IPS-11a (cell line): ENCODE measurements at regions not wholly inside any gene's neighbourhood (a gene's known extent, or its start where the extent isn't known, plus 50 kb on each side); places are given as distances from the start of the nearest gene placed in this dataset.

ENCODE experiments used
- H3K4me3 ChIP-seq: one replicate; pipeline ENCODE4 v1.5.1; 2013; ENCODE audit warnings: low read depth, low read length, control low read depth

- no peak overlapping the region for H3K4me3 ChIP-seq
Observed at GRCh38 chr3:174398761-174399160, 460.4 kb upstream of the NAALADL2 start.

- no peak overlapping the region for H3K4me3 ChIP-seq
Observed at GRCh38 chr3:174403831-174404230, 455.3 kb upstream of the NAALADL2 start.

- no peak overlapping the region for H3K4me3 ChIP-seq
Observed at GRCh38 chr3:174408310-174408709, 450.8 kb upstream of the NAALADL2 start.

- H3K4me3 ChIP-seq: no peak overlapping the region
Observed at GRCh38 chr3:174409086-174409743, 449.9 kb upstream of the NAALADL2 start.

- H3K4me3 ChIP-seq: no peak overlapping the region
Observed at GRCh38 chr3:174413062-174413912, 445.8 kb upstream of the NAALADL2 start.

GRCh38 chr3:174414902-174415301 is 444.2 kb upstream of the NAALADL2 start:
- no peak overlapping the region for H3K4me3 ChIP-seq

- H3K4me3 ChIP-seq: no peak overlapping the region
Observed at GRCh38 chr3:174417573-174417972, 441.6 kb upstream of the NAALADL2 start.

- no peak overlapping the region for H3K4me3 ChIP-seq
Observed at GRCh38 chr3:174419216-174419615, 439.9 kb upstream of the NAALADL2 start.

GRCh38 chr3:174423936-174424335 is 435.2 kb upstream of the NAALADL2 start:
- no peak overlapping the region for H3K4me3 ChIP-seq

- no peak overlapping the region for H3K4me3 ChIP-seq
Observed at GRCh38 chr3:174424656-174425055, 434.5 kb upstream of the NAALADL2 start.

- H3K4me3 ChIP-seq: no peak overlapping the region
Observed at GRCh38 chr3:174425422-174425821, 433.7 kb upstream of the NAALADL2 start.

GRCh38 chr3:174430986-174431385 is 428.1 kb upstream of the NAALADL2 start:
- H3K4me3 ChIP-seq: no peak overlapping the region

- H3K4me3 ChIP-seq: no peak overlapping the region
Observed at GRCh38 chr3:174431717-174432116, 427.4 kb upstream of the NAALADL2 start.

- H3K4me3 ChIP-seq: no peak overlapping the region
Observed at GRCh38 chr3:174436367-174436766, 422.8 kb upstream of the NAALADL2 start.

- no peak overlapping the region for H3K4me3 ChIP-seq
Observed at GRCh38 chr3:174438501-174439145, 420.5 kb upstream of the NAALADL2 start.

- no peak overlapping the region for H3K4me3 ChIP-seq
Observed at GRCh38 chr3:174439331-174440252, 419.5 kb upstream of the NAALADL2 start.

- peak overlapping the region; percentile 70 for H3K4me3 ChIP-seq
Observed at GRCh38 chr3:174440253-174440701, 418.9 kb upstream of the NAALADL2 start.

GRCh38 chr3:174440741-174441587 is 418.2 kb upstream of the NAALADL2 start:
- H3K4me3 ChIP-seq: peak overlapping the region; percentile 70

- H3K4me3 ChIP-seq: peak overlapping the region; percentile 70
Observed at GRCh38 chr3:174441588-174442301, 417.4 kb upstream of the NAALADL2 start.
